Naive B cell (primary cell): ENCODE measurements at regions not wholly inside any gene's neighbourhood (a gene's known extent, or its start where the extent isn't known, plus 50 kb on each side); places are given as distances from the start of the nearest gene placed in this dataset.
"Not testable (repeated sequence)": the region's sequence is repeated elsewhere in the genome, so short reads cannot be mapped to it uniquely, and the experiment has no call there.

Experiments
- ATAC-seq, 2 donors: fragments of 150-1000 bp; cut with Tn5 transposase; 2 replicates each; pipeline ENCODE4 v1.10.0; 2021; ENCODE audit warnings: low read depth in 2 of 2, mild to moderate bottlenecking in 2 of 2, moderate library complexity in 2 of 2
- DNase-seq: peaks from one replicate; pipeline ENCODE4 v3.0.0; 2022
- H3K27ac Mint-ChIP-seq, 6 donors: one replicate each; pipeline ENCODE4 v1.8.0; 2020 to 2022; ENCODE audit warnings: mild to moderate bottlenecking in 6 of 6, mixed read lengths in 6 of 6, moderate library complexity in 5 of 6, inconsistent platforms in 2 of 6
- H3K27me3 Mint-ChIP-seq, 3 donors: one replicate each; pipeline ENCODE4 v1.8.0; 2021 to 2022; ENCODE audit warnings: mixed read lengths in 3 of 3, mild to moderate bottlenecking in 1 of 3
- H3K36me3 Mint-ChIP-seq, 2 donors: one replicate each; pipeline ENCODE4 v1.8.0; 2020 to 2022; ENCODE audit warnings: mixed read lengths in 2 of 2, inconsistent platforms in 1 of 2, mild to moderate bottlenecking in 1 of 2
- H3K4me1 Mint-ChIP-seq, 3 donors: one replicate each; pipeline ENCODE4 v1.8.0; 2020 to 2022; ENCODE audit warnings: mixed read lengths in 3 of 3, inconsistent platforms in 1 of 3, mild to moderate bottlenecking in 1 of 3, moderate library complexity in 1 of 3
- H3K4me3 Mint-ChIP-seq, 8 donors: one replicate each; pipeline ENCODE4 v1.8.0; 2020 to 2022; ENCODE audit warnings: mild to moderate bottlenecking in 8 of 8, mixed read lengths in 8 of 8, moderate library complexity in 8 of 8, inconsistent platforms in 2 of 8
- H3K9me3 Mint-ChIP-seq, 7 donors: one replicate each; pipeline ENCODE4 v1.8.0; 2020 to 2022; ENCODE audit warnings: mixed read lengths in 7 of 7, mild to moderate bottlenecking in 5 of 7, inconsistent platforms in 2 of 7, moderate library complexity in 1 of 7

- not testable (repeated sequence) for H3K27me3 Mint-ChIP-seq, H3K4me1 Mint-ChIP-seq, ATAC-seq, H3K4me3 Mint-ChIP-seq, H3K36me3 Mint-ChIP-seq, H3K27ac Mint-ChIP-seq, H3K9me3 Mint-ChIP-seq, DNase-seq
These were observed 198.2 kb upstream of the PLGLB2 start for GRCh38 chr2:87549561-87550202.

- not testable (repeated sequence) for DNase-seq, H3K4me1 Mint-ChIP-seq, H3K4me3 Mint-ChIP-seq, H3K9me3 Mint-ChIP-seq, H3K27ac Mint-ChIP-seq, ATAC-seq, H3K27me3 Mint-ChIP-seq, H3K36me3 Mint-ChIP-seq
These were observed 193.2 kb upstream of the PLGLB2 start for GRCh38 chr2:87554678-87555077.

- DNase-seq, ATAC-seq, H3K36me3 Mint-ChIP-seq, H3K4me3 Mint-ChIP-seq, H3K27me3 Mint-ChIP-seq, H3K4me1 Mint-ChIP-seq, H3K9me3 Mint-ChIP-seq: not testable (repeated sequence)
- H3K27ac Mint-ChIP-seq, result peak overlapping the region in 1 of 6 donors; percentile 33
These were observed 192.8 kb upstream of the PLGLB2 start for GRCh38 chr2:87555082-87555481.

- H3K27me3 Mint-ChIP-seq, ATAC-seq, H3K27ac Mint-ChIP-seq, H3K36me3 Mint-ChIP-seq, H3K4me1 Mint-ChIP-seq, DNase-seq, H3K9me3 Mint-ChIP-seq, H3K4me3 Mint-ChIP-seq: not testable (repeated sequence)
These were observed 188.9 kb upstream of the PLGLB2 start for GRCh38 chr2:87559001-87559400.

GRCh38 chr2:87559735-87560134, 188.2 kb upstream of the PLGLB2 start:
- DNase-seq, result not testable (repeated sequence)

GRCh38 chr2:87565116-87565515, 182.8 kb upstream of the PLGLB2 start:
- not testable (repeated sequence) for H3K36me3 Mint-ChIP-seq, H3K27me3 Mint-ChIP-seq, H3K4me3 Mint-ChIP-seq, H3K9me3 Mint-ChIP-seq, ATAC-seq, DNase-seq
- peak overlapping the region in 4 of 6 donors; percentile 28 to 95 (median 62) for H3K27ac Mint-ChIP-seq
- H3K4me1 Mint-ChIP-seq, result peaks cover 7 to 13% (median 9%) of the 10 kb centered on the region in 3 donors

More at GRCh38 chr2:87559735-87560134, 188.2 kb upstream of the PLGLB2 start:
- H3K27me3 Mint-ChIP-seq, H3K27ac Mint-ChIP-seq, ATAC-seq, H3K4me3 Mint-ChIP-seq, H3K4me1 Mint-ChIP-seq, H3K9me3 Mint-ChIP-seq, H3K36me3 Mint-ChIP-seq: not testable (repeated sequence)

GRCh38 chr2:87566531-87566930, 181.4 kb upstream of the PLGLB2 start:
- ATAC-seq, H3K27me3 Mint-ChIP-seq, H3K27ac Mint-ChIP-seq, H3K9me3 Mint-ChIP-seq, DNase-seq, H3K4me3 Mint-ChIP-seq, H3K36me3 Mint-ChIP-seq: not testable (repeated sequence)
- peaks cover 7 to 13% (median 9%) of the 10 kb centered on the region in 3 donors for H3K4me1 Mint-ChIP-seq

- not testable (repeated sequence) for H3K9me3 Mint-ChIP-seq, DNase-seq, ATAC-seq, H3K27me3 Mint-ChIP-seq, H3K36me3 Mint-ChIP-seq, H3K27ac Mint-ChIP-seq, H3K4me3 Mint-ChIP-seq
- H3K4me1 Mint-ChIP-seq, result peaks cover 7 to 13% (median 9%) of the 10 kb centered on the region in 3 donors
These were observed 180.8 kb upstream of the PLGLB2 start for GRCh38 chr2:87567093-87567492.

- not testable (repeated sequence) for H3K4me3 Mint-ChIP-seq, H3K27me3 Mint-ChIP-seq, H3K36me3 Mint-ChIP-seq
These were observed 180.0 kb upstream of the PLGLB2 start for GRCh38 chr2:87567912-87568311.

GRCh38 chr2:87568554-87569278, 179.2 kb upstream of the PLGLB2 start:
- H3K27me3 Mint-ChIP-seq, H3K36me3 Mint-ChIP-seq, DNase-seq, ATAC-seq, H3K9me3 Mint-ChIP-seq, H3K4me3 Mint-ChIP-seq: not testable (repeated sequence)
- H3K4me1 Mint-ChIP-seq, result peaks cover 7 to 13% (median 9%) of the 10 kb centered on the region in 3 donors
- peak overlapping the region in 3 of 6 donors; percentile 52 to 78 (median 71) for H3K27ac Mint-ChIP-seq

More at GRCh38 chr2:87567912-87568311, 180.0 kb upstream of the PLGLB2 start:
- ATAC-seq, H3K9me3 Mint-ChIP-seq, H3K27ac Mint-ChIP-seq, DNase-seq: not testable (repeated sequence)
- H3K4me1 Mint-ChIP-seq, result peaks cover 7 to 13% (median 9%) of the 10 kb centered on the region in 3 donors

- H3K4me1 Mint-ChIP-seq, H3K27ac Mint-ChIP-seq, ATAC-seq: not testable (repeated sequence)
These were observed 178.0 kb upstream of the PLGLB2 start for GRCh38 chr2:87569689-87570397.

GRCh38 chr2:87571889-87572465, 175.9 kb upstream of the PLGLB2 start:
- not testable (repeated sequence) for H3K27ac Mint-ChIP-seq, H3K36me3 Mint-ChIP-seq, H3K4me1 Mint-ChIP-seq, H3K27me3 Mint-ChIP-seq, ATAC-seq, DNase-seq, H3K4me3 Mint-ChIP-seq, H3K9me3 Mint-ChIP-seq

More at GRCh38 chr2:87569689-87570397, 178.0 kb upstream of the PLGLB2 start:
- not testable (repeated sequence) for H3K27me3 Mint-ChIP-seq, H3K9me3 Mint-ChIP-seq, DNase-seq, H3K36me3 Mint-ChIP-seq
- peak overlapping the region in 1 of 8 donors; percentile 25 for H3K4me3 Mint-ChIP-seq

- DNase-seq, H3K36me3 Mint-ChIP-seq, H3K27me3 Mint-ChIP-seq, ATAC-seq, H3K27ac Mint-ChIP-seq, H3K4me3 Mint-ChIP-seq, H3K4me1 Mint-ChIP-seq, H3K9me3 Mint-ChIP-seq: not testable (repeated sequence)
These were observed 175.0 kb upstream of the PLGLB2 start for GRCh38 chr2:87572906-87573305.
